ENCODE measurements at regions not wholly inside any gene's neighbourhood (a gene's known extent, or its start where the extent isn't known, plus 50 kb on each side); places are given as distances from the start of the nearest gene placed in this dataset.

DNA sequence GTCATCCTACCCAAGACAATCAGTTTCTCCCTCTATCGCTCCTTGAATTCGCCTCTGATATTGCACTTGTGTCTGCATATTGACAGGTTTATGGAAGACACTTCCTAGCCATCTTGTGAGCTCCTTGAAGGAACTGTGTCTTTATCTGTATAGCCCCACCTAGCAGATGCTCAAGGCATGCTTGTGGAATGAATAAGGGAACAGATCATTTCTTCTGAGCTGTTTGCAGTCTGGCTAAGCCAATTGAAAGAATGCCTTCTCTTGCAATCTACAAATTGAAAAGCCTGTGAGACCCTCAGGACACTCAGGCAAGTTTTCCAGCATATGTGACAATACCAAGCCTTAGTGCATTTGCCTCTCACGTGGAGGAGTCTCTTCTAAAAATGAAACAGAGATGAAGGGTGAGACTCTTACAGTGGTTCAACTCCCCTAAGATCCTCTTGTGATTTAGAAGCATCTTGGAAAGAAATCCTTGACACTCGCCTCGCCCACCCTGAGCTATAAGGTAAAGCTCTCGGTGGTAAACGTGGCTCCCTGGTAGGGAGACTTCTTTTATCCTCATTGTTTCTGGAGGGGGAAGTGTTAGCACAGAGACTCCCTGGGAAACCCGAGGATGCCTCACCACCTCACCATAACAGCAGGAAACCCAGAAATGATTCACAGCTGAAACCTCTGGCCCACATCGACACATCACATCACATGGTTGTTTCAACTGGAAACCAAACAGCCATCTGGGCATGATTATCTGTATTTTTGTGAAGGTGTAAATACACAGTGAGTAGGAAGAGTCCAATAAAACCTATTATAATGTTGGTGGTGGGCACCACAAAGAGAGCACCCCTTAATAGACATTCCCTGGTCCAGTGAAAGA lies 112.3 kb upstream of the BCL2L14 start:
- DNase-seq = no peak
- TF ChIP-seq, protein P1, sequence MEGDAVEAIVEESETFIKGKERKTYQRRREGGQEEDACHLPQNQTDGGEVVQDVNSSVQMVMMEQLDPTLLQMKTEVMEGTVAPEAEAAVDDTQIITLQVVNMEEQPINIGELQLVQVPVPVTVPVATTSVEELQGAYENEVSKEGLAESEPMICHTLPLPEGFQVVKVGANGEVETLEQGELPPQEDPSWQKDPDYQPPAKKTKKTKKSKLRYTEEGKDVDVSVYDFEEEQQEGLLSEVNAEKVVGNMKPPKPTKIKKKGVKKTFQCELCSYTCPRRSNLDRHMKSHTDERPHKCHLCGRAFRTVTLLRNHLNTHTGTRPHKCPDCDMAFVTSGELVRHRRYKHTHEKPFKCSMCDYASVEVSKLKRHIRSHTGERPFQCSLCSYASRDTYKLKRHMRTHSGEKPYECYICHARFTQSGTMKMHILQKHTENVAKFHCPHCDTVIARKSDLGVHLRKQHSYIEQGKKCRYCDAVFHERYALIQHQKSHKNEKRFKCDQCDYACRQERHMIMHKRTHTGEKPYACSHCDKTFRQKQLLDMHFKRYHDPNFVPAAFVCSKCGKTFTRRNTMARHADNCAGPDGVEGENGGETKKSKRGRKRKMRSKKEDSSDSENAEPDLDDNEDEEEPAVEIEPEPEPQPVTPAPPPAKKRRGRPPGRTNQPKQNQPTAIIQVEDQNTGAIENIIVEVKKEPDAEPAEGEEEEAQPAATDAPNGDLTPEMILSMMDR (IDR thresholded peaks at IDR 0.05) = no peak
- no peak for TF ChIP-seq POLR2A (IDR thresholded peaks at IDR 0.05)
- no peaks in the 10 kb centered on the region for H3K9me3 ChIP-seq
- no peaks in the 10 kb centered on the region for H3K4me1 ChIP-seq
- no peaks in the 10 kb centered on the region for H3K36me3 ChIP-seq
- H3K27ac ChIP-seq = no peak overlapping the region
- no peaks in the 10 kb centered on the region for H3K27me3 ChIP-seq
- H3K4me3 ChIP-seq = no peak overlapping the region

- no peak for DNase-seq
- no peaks in the 10 kb centered on the region for H3K36me3 ChIP-seq
- no peaks in the 10 kb centered on the region for H3K4me1 ChIP-seq
- no peak overlapping the region for H3K27ac ChIP-seq
- H3K4me3 ChIP-seq = no peak overlapping the region
- no peaks in the 10 kb centered on the region for H3K27me3 ChIP-seq
- H3K9me3 ChIP-seq = no peaks in the 10 kb centered on the region
- TF ChIP-seq, protein P1 (IDR thresholded peaks at IDR 0.05) = no peak
- TF ChIP-seq POLR2A (IDR thresholded peaks at IDR 0.05) = no peak
Observed at GRCh38 chr12:11959117-11959823, 111.5 kb upstream of the BCL2L14 start.

DNA sequence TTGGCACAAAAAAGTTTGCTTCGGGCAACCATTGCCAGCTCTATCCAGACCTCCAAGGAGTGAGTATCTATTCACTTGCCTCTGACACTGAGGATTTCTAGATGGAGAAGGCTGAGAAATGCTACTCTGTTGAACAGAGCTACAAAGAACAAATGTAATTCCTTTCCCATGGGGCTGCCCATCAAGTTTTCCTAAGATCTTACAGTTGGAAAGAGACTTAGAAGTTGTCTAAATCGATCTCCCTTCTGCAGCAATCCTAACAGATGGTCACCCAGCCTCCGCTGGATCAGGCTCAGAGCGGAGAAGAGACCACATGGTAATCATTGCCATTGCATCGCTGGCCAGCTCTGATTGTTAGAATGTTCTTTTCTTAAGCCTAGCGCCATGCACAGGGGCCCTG lies 110.1 kb upstream of the BCL2L14 start:
- H3K27me3 ChIP-seq = no peaks in the 10 kb centered on the region
- H3K27ac ChIP-seq = no peak overlapping the region
- H3K36me3 ChIP-seq = no peaks in the 10 kb centered on the region
- no peaks in the 10 kb centered on the region for H3K4me1 ChIP-seq
- H3K9me3 ChIP-seq = no peaks in the 10 kb centered on the region
- DNase-seq = no peak
- no peak for TF ChIP-seq POLR2A (IDR thresholded peaks at IDR 0.05)
- TF ChIP-seq, protein P1 (IDR thresholded peaks at IDR 0.05) = no peak
- no peak overlapping the region for H3K4me3 ChIP-seq

DNA sequence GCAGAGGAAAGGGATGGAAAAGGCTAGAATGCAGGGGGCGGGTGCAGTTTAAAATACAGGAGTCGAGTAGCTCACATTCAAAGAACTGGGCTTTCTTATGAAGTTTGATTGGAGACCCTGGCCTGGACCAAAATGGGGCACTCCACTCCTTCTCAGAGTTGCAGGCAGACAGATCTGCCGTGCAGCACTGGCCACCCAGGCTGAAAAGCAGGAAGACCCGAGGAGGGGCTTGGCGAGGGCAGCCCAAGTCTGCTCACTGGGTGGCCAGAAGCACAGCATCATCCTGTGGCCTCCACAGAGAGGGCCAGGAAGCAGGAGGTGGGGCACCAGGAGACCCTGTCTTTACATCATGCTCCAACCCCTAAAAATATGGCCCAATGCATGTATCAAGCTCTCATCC lies 109.1 kb upstream of the BCL2L14 start:
- no peak for DNase-seq
- no peaks in the 10 kb centered on the region for H3K27me3 ChIP-seq
- TF ChIP-seq, protein P1 (IDR thresholded peaks at IDR 0.05) = no peak
- no peak for TF ChIP-seq POLR2A (IDR thresholded peaks at IDR 0.05)
- no peak overlapping the region for H3K4me3 ChIP-seq
- no peaks in the 10 kb centered on the region for H3K4me1 ChIP-seq
- H3K9me3 ChIP-seq = no peaks in the 10 kb centered on the region
- H3K36me3 ChIP-seq = no peaks in the 10 kb centered on the region
- H3K27ac ChIP-seq = no peak overlapping the region

DNA sequence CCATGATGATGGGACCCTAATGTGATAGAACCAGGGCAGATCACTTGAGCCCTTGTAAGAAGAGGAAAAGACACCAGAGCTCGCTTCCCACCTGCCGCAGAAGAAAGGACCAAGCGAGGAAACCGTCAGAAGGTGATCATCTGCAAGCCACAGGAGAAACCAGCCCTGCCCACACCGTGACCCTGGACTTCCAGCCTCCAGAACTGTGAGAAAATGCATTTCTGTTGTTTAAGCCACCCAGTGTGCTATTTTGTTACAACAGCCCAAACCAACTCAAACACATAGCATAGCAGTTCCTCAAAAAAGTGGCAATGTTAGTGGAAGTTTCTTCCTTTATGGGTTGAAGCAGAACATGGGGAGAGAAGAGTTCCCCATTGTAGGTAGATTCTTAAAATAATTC lies 107.9 kb upstream of the BCL2L14 start:
- Histone ChIP-seq H3K27me3 (no peaks in the 10 kb centered on the region), H3K27ac (no peak overlapping the region), H3K36me3 (no peaks in the 10 kb centered on the region), H3K9me3 (no peaks in the 10 kb centered on the region), H3K4me1 (no peaks in the 10 kb centered on the region), H3K4me3 (no peak overlapping the region)
- TF ChIP-seq, protein P1 (IDR thresholded peaks at IDR 0.05) = no peak
- TF ChIP-seq POLR2A (IDR thresholded peaks at IDR 0.05) = no peak
- no peak for DNase-seq
